GM12891 (cell line): ENCODE measurements at regions not wholly inside any gene's neighbourhood (a gene's known extent, or its start where the extent isn't known, plus 50 kb on each side); places are given as distances from the start of the nearest gene placed in this dataset.

ENCODE experiments used
- PAX5 ChIP-seq: IDR thresholded peaks from 2 replicates; pipeline ENCODE4 v1.6.1; 2011; ENCODE audit warnings: low read length, moderate library complexity, mild to moderate bottlenecking; ENCODE audit not compliant: insufficient read depth, severe bottlenecking
- POLR2A ChIP-seq: IDR thresholded peaks from 2 replicates; pipeline ENCODE4 v1.6.1; 2011; ENCODE audit warnings: low read depth, low read length, control low read depth
- POLR2AphosphoS5 ChIP-seq: IDR thresholded peaks from 2 replicates; pipeline ENCODE4 v1.6.1; 2011; ENCODE audit warnings: low read depth, low read length, control low read depth

- TF ChIP-seq PAX5 (no peak), POLR2A (no peak), POLR2AphosphoS5 (no peak)
Measured at GRCh38 chr6:23704479-23705052, 421.4 kb upstream of the NRSN1 start.
